GM12878 (cell line): ENCODE measurements at regions not wholly inside any gene's neighbourhood (a gene's known extent, or its start where the extent isn't known, plus 50 kb on each side); places are given as distances from the start of the nearest gene placed in this dataset.

Experiments used
- ATAC-seq: fragments of 200-7000 bp; cut with Tn5 transposase; 3 replicates; pipeline ENCODE4 v1.9.1; 2020; ENCODE audit warnings: mild to moderate bottlenecking, moderate library complexity
- BruUV-seq: library from RNA; stranded (reverse); fragments of 400-500 nt; replicated peaks from 2 replicates; lab custom pipeline; 2021; lab: Mats Ljungman, UMichigan
- CTCF ChIA-PET: fragments of 300-600 bp; sonication (Branson Sonifier 250); formaldehyde crosslinking; extraction: SDS; loops from one replicate; lab custom pipeline; 2021; ENCODE audit warnings: inconsistent platforms; lab: Yijun Ruan, JAX
- POLR2A ChIA-PET: fragments of 350-600 bp; formaldehyde crosslinking; extraction: SDS; loops from one replicate; lab custom pipeline; 2021; ENCODE audit warnings: inconsistent platforms; lab: Charles Lee
- RAD21 ChIA-PET: fragments of 300-600 bp; sonication (Branson Sonifier 250); formaldehyde crosslinking; loops from one replicate; lab custom pipeline; 2023; ENCODE audit warnings: antibody characterized with exemption; ENCODE audit not compliant: unreplicated experiment; lab: Charles Lee
- SMC1A ChIA-PET: fragments of 300-600 bp; sonication (Branson Sonifier 250); formaldehyde crosslinking; loops from one replicate; lab custom pipeline; 2023; ENCODE audit not compliant: unreplicated experiment, uncharacterized antibody; lab: Charles Lee
- DNase-seq: peaks from one replicate; pipeline ENCODE4 v3.0.0-alpha.2; 2011; ENCODE audit warnings: low read depth, low spot score
- FAIRE-seq: peaks from 3 replicates; lab custom pipeline; 2011; peaks lifted over from hg19 to GRCh38; lab: Jason Lieb, UNC
- H2AFZ ChIP-seq: 2 replicates; pipeline ENCODE4 v1.6.0; 2011; ENCODE audit warnings: low read depth, low read length, control low read depth; ENCODE audit not compliant: control insufficient read depth
- H3K27ac ChIP-seq: 2 replicates; pipeline ENCODE4 v1.5.1; 2011; ENCODE audit warnings: control low read depth; ENCODE audit not compliant: control insufficient read depth, insufficient read depth
- H3K27me3 ChIP-seq, 2 experiments: replicated peaks in 1 of 2; 2 replicates each; pipeline versions ENCODE4 v1.6.0 to v1.6.1; 2011; ENCODE audit warnings: low read length in 1 of 2; ENCODE audit not compliant: control insufficient read depth in 2 of 2, insufficient read depth in 2 of 2
- H3K36me3 ChIP-seq, 2 experiments: 2 replicates each; pipeline ENCODE4 v1.5.1; 2011; ENCODE audit warnings: low read length in 1 of 2; ENCODE audit not compliant: control insufficient read depth in 2 of 2, insufficient read depth in 2 of 2
- H3K4me1 ChIP-seq: 2 replicates; pipeline ENCODE4 v1.6.1; 2011; ENCODE audit warnings: mild to moderate bottlenecking, low read length, moderate library complexity, mixed read lengths; ENCODE audit not compliant: control insufficient read depth, insufficient read depth
- H3K4me2 ChIP-seq: 2 replicates; pipeline ENCODE4 v1.6.0; 2011; ENCODE audit warnings: control low read depth; ENCODE audit not compliant: control insufficient read depth, insufficient read depth
- H3K4me3 ChIP-seq: fragments of 200-600 bp; sonication (generic); 2 replicates; pipeline ENCODE4 v1.5.1; 2016
- H3K79me2 ChIP-seq: 2 replicates; pipeline ENCODE4 v1.6.0; 2011; ENCODE audit warnings: low read length; ENCODE audit not compliant: control insufficient read depth, insufficient read depth
- H3K9ac ChIP-seq: 2 replicates; pipeline ENCODE4 v1.8.0; 2011; ENCODE audit warnings: low read length, control low read depth, mixed read lengths; ENCODE audit not compliant: control insufficient read depth, insufficient read depth
- H3K9me3 ChIP-seq: replicated peaks from 3 replicates; pipeline ENCODE4 v1.5.1; 2011; ENCODE audit warnings: mild to moderate bottlenecking, low read length; ENCODE audit not compliant: control insufficient read depth, insufficient read depth
- H4K20me1 ChIP-seq: 2 replicates; pipeline ENCODE4 v1.6.0; 2011; ENCODE audit not compliant: control insufficient read depth, insufficient read depth
- BHLHE40 ChIP-seq, 2 experiments: fragments of 450-650 bp in 1 of 2; IDR thresholded peaks; 2 replicates each; pipeline ENCODE4 v1.6.1; 2011 to 2017; ENCODE audit warnings: low read depth in 2 of 2, borderline replicate concordance in 1 of 2, improper control_type of control experiment in 1 of 2, low read length in 1 of 2, mild to moderate bottlenecking in 1 of 2
- IRF4 ChIP-seq: IDR thresholded peaks from 2 replicates; pipeline ENCODE4 v1.6.1; 2011; ENCODE audit warnings: low read depth, low read length
- NFYB ChIP-seq: IDR thresholded peaks from 2 replicates; pipeline ENCODE4 v1.6.1; 2011; ENCODE audit warnings: low read depth, mild to moderate bottlenecking, low read length, improper control_type of control experiment, moderate library complexity; ENCODE audit not compliant: insufficient read depth
- PML ChIP-seq: IDR thresholded peaks from 2 replicates; pipeline ENCODE4 v1.6.1; 2012; ENCODE audit warnings: low read length, inconsistent platforms
- SMAD5 ChIP-seq: IDR thresholded peaks from 2 replicates; pipeline ENCODE4 v1.6.1; 2016; ENCODE audit warnings: antibody characterized with exemption, low read depth
- ZBTB11 ChIP-seq: fragments of 450-650 bp; formaldehyde crosslinking; IDR thresholded peaks from 2 replicates; pipeline ENCODE4 v1.5.0; 2022; ENCODE audit warnings: mild to moderate bottlenecking, missing genetic modification characterization
- ZZZ3 ChIP-seq: IDR thresholded peaks from 2 replicates; pipeline ENCODE4 v1.6.1; 2011; ENCODE audit warnings: low read depth; ENCODE audit not compliant: control insufficient read depth, insufficient read length
- WGBS: methylation state at CpG from one replicate; pipeline ENCODE4 v1.1.6; 2016; ENCODE audit warnings: low lambda C conversion rate; ENCODE audit not compliant: insufficient replicate concordance, insufficient coverage; ENCODE audit errors: missing lambda C conversion rate; 5-methylcytosine and 5-hydroxymethylcytosine counted together
- in situ Hi-C: fragments of 300-500 bp; cut with MboI; formaldehyde crosslinking; loops from 9 replicates; pipeline ENCODE4 v1.14.3; 2018; ENCODE audit warnings: mixed read lengths
- intact Hi-C: fragments of 100-400 bp; cut with micrococcal nuclease; formaldehyde crosslinking; loops from one replicate; pipeline ENCODE4 v1.14.2; 2022; ENCODE audit not compliant: unreplicated experiment

GRCh38 chr9:96131825-96132224 lies 170.2 kb downstream of the HSD17B3 start:
- in situ Hi-C loops (no loop called here), intact Hi-C loops (no loop called here)
- TF ChIP-seq NFYB (no peak), PML (no peak), SMAD5 (no peak), IRF4 (no peak), ZBTB11 (CRISPR knock-in tag) (no peak), BHLHE40 (IDR thresholded peaks at IDR 0.05; ENCODE audit: borderline replicate concordance in 1 of 2, low read depth in 2 of 2, low read length in 1 of 2) (no peak), ZZZ3 (no peak)
- no peak overlapping the region for H3K4me2 ChIP-seq
- no peak overlapping the region for H3K9ac ChIP-seq
- RAD21 ChIA-PET = no interaction called here
- WGBS = 58% methylated on average over 4 of the region's 4 CpGs
- no peak overlapping the region for H3K4me3 ChIP-seq
- POLR2A ChIA-PET = no interaction called here
- peaks cover 13% of the 10 kb centered on the region for H3K4me1 ChIP-seq
- DNase-seq = no peak
- no peaks in the 10 kb centered on the region for H3K27me3 ChIP-seq
- SMC1A ChIA-PET = no interaction called here
- H3K36me3 ChIP-seq = no peaks in the 10 kb centered on the region
- no TSS peak for BruUV-seq
- no peaks in the 10 kb centered on the region for H4K20me1 ChIP-seq
- H3K27ac ChIP-seq = no peak overlapping the region
- CTCF ChIA-PET = no interaction called here
- no peaks in the 10 kb centered on the region for H3K9me3 ChIP-seq
- H3K79me2 ChIP-seq = no peaks in the 10 kb centered on the region
- ATAC-seq = no peak
- no peak for FAIRE-seq
- no peak overlapping the region for H2AFZ ChIP-seq
